ENCODE measurements at regions not wholly inside any gene's neighbourhood (a gene's known extent, or its start where the extent isn't known, plus 50 kb on each side); places are given as distances from the start of the nearest gene placed in this dataset.

DNA sequence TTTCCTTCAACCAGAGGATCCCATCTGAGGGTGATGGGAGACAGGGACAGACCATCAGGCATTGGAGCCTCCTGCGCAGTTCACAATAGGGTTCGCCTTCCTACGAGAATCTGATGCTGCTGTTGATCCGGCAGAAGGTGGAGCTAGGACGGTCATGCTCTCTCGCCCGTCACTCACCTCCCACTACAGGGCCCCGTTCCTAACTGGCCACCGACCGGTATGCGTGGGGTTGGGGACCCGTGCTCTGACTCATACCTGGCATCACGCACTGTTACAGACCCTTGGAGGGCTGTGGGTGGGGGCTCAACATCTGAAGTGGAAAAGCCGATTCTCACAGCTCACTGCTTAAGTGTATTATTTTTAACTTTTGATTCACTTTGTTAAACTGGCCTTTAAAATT lies 402.3 kb downstream of the BRD1 start:
- Histone ChIP-seq H3K27me3 (ENCODE audit: control insufficient read depth in 1 of 2, insufficient read depth in 2 of 2, low read length in 2 of 2) (peaks cover 7 to 11% of the 10 kb centered on the region in 2 donors), H3K4me3 (ENCODE audit: low read length in 2 of 2) (no peak overlapping the region), H3K4me1 (ENCODE audit: control insufficient read depth, insufficient read depth, low read length) (no peaks in the 10 kb centered on the region), H3K9me3 (ENCODE audit: control insufficient read depth in 2 of 2, low read length in 2 of 2) (peaks cover 4 to 8% of the 10 kb centered on the region in 2 donors), H3K36me3 (ENCODE audit: control insufficient read depth in 2 of 2, insufficient read depth in 2 of 2, low read length in 2 of 2) (no peaks in the 10 kb centered on the region), H3K27ac (ENCODE audit: low read length) (no peak overlapping the region), H3K9ac (ENCODE audit: low read length in 2 of 2) (no peak overlapping the region)

DNA sequence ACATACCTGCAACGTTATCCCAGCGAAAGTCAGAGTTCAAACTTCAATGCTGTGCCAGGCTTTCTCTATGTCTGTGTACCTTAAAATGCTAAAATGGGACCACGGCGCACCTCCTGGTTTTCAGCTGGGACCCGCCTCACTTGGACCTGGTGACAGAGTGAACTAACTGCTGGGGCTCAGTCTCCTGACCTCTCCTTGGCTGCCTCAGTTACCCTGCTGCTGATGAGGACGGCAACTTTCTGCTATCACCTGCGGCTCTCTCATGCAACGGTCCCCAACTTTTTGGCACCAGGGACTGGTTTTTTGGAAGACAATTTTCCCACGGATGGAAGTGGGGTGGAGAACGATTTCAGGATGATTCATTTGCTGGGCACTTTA lies 402.8 kb downstream of the BRD1 start:
- Histone ChIP-seq H3K9me3 (ENCODE audit: control insufficient read depth in 2 of 2, low read length in 2 of 2) (peaks cover 4 to 8% of the 10 kb centered on the region in 2 donors), H3K4me3 (ENCODE audit: low read length in 2 of 2) (no peak overlapping the region), H3K27me3 (ENCODE audit: control insufficient read depth in 1 of 2, insufficient read depth in 2 of 2, low read length in 2 of 2) (peaks cover 7 to 11% of the 10 kb centered on the region in 2 donors), H3K4me1 (ENCODE audit: control insufficient read depth, insufficient read depth, low read length) (no peaks in the 10 kb centered on the region), H3K36me3 (ENCODE audit: control insufficient read depth in 2 of 2, insufficient read depth in 2 of 2, low read length in 2 of 2) (no peaks in the 10 kb centered on the region), H3K9ac (ENCODE audit: low read length in 2 of 2) (no peak overlapping the region), H3K27ac (ENCODE audit: low read length) (no peak overlapping the region)

DNA sequence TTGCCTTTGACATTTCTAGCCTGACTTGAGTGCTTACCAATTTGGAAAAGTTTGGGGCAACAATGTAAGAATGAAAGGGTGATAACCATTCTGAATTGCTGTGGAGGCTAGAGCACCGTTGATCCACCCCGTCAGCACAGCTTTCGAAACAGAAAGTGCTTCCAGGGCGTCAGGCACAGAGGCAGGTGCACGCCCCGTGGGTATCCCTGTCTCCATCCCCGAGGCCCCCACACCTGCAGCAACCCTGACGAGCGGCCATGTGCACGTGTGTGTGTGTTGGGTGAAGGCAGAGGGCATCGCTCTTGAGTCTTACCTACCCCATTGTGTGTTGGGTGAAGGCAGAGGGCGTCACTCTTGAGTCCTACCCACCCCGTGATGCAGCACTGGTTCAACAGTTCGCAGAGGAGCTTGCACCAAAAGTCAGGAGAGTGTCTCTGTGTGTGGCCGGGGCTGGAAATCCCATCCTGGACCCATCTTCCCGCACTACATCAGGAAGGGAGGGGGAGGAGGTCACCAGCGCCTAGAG lies 404.5 kb downstream of the BRD1 start:
- Histone ChIP-seq H3K27me3 (ENCODE audit: control insufficient read depth in 1 of 2, insufficient read depth in 2 of 2, low read length in 2 of 2) (peaks cover 7 to 8% of the 10 kb centered on the region in 2 donors), H3K4me1 (ENCODE audit: control insufficient read depth, insufficient read depth, low read length) (no peaks in the 10 kb centered on the region), H3K36me3 (ENCODE audit: control insufficient read depth in 2 of 2, insufficient read depth in 2 of 2, low read length in 2 of 2) (no peaks in the 10 kb centered on the region), H3K9ac (ENCODE audit: low read length in 2 of 2) (no peak overlapping the region), H3K27ac (ENCODE audit: low read length) (no peak overlapping the region), H3K4me3 (ENCODE audit: low read length in 2 of 2) (no peak overlapping the region), H3K9me3 (ENCODE audit: control insufficient read depth in 2 of 2, low read length in 2 of 2) (peaks cover 10 to 14% of the 10 kb centered on the region in 2 donors)

DNA sequence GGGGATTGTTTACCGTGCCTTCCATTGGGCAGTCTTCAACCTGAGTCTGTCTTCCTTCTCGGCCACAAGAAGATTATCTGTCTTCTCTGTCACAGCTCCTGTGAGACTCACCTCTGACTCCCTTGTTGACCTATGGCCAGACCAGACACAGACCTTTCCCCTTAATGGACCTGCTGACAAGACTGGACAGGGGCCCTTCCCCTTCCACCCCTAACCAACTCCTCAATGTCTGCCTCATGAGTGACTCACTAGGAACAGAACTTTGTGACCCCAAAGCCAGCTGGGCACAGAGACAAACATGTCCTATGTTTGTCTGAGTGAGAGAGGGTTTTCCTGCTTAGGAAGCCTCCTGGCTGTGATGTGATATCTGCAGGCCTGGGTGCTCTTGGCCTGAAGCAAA lies 405.0 kb downstream of the BRD1 start:
- Histone ChIP-seq H3K9me3 (ENCODE audit: control insufficient read depth in 2 of 2, low read length in 2 of 2) (peaks cover 10 to 14% of the 10 kb centered on the region in 2 donors), H3K4me1 (ENCODE audit: control insufficient read depth, insufficient read depth, low read length) (no peaks in the 10 kb centered on the region), H3K9ac (ENCODE audit: low read length in 2 of 2) (no peak overlapping the region), H3K27me3 (ENCODE audit: control insufficient read depth in 1 of 2, insufficient read depth in 2 of 2, low read length in 2 of 2) (peaks cover 5% of the 10 kb centered on the region in 2 donors), H3K36me3 (ENCODE audit: control insufficient read depth in 2 of 2, insufficient read depth in 2 of 2, low read length in 2 of 2) (no peaks in the 10 kb centered on the region), H3K4me3 (ENCODE audit: low read length in 2 of 2) (no peak overlapping the region), H3K27ac (ENCODE audit: low read length) (no peak overlapping the region)

DNA sequence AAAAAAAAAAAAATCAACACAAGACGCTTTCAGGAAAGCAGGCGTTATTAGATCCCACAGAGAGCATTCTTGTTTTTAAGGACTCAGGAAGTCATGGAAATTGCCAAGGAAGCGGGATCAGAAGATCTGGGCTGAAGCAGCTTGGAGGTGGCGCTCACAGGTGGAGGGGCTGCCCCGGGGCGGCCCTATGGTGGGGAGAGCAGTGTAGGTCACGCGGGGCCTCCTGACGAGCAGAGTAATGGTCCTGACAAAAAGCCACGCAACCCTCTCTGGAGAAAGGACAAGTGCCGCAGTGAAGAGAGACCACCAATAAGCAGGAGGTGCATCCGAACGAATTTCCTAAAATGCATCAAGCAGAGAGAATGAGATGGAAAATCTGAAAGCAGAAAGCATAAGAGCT lies 407.0 kb downstream of the BRD1 start:
- no peak overlapping the region for H3K4me3 ChIP-seq (ENCODE audit: low read length in 2 of 2)
- H3K27ac ChIP-seq (ENCODE audit: low read length): no peak overlapping the region
- H3K9me3 ChIP-seq (ENCODE audit: control insufficient read depth in 2 of 2, low read length in 2 of 2): peaks cover 10 to 14% of the 10 kb centered on the region in 2 donors
- no peak overlapping the region for H3K9ac ChIP-seq (ENCODE audit: low read length in 2 of 2)
- peaks cover 5 to 7% of the 10 kb centered on the region in 2 donors for H3K27me3 ChIP-seq (ENCODE audit: control insufficient read depth in 1 of 2, insufficient read depth in 2 of 2, low read length in 2 of 2)
- H3K4me1 ChIP-seq (ENCODE audit: control insufficient read depth, insufficient read depth, low read length): no peaks in the 10 kb centered on the region
- H3K36me3 ChIP-seq (ENCODE audit: control insufficient read depth in 2 of 2, insufficient read depth in 2 of 2, low read length in 2 of 2): no peaks in the 10 kb centered on the region

DNA sequence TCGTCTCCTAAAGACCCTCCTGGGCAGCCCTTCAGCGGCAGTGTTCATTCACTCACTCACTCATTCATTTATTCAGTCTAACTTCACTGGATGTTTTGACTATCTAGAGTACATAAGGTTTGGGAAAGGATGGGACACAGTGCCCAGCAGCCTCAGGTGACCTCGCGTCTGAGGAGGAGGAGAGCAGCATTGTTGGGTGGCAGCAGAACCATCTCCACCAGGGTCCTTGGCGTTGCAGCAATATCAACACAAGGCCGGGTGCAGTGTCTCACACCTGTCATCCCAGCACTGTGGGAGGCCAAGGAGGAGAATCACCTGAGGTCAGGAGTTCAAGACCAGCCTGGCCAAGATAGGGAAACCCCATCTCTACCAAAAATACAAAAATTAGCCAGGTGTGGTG lies 408.0 kb downstream of the BRD1 start:
- H3K4me3 ChIP-seq (ENCODE audit: low read length in 2 of 2): no peak overlapping the region
- no peak overlapping the region for H3K27ac ChIP-seq (ENCODE audit: low read length)
- H3K9ac ChIP-seq (ENCODE audit: low read length in 2 of 2): no peak overlapping the region
- no peaks in the 10 kb centered on the region for H3K36me3 ChIP-seq (ENCODE audit: control insufficient read depth in 2 of 2, insufficient read depth in 2 of 2, low read length in 2 of 2)
- H3K4me1 ChIP-seq (ENCODE audit: control insufficient read depth, insufficient read depth, low read length): no peaks in the 10 kb centered on the region
- peaks cover 7% of the 10 kb centered on the region in 2 donors for H3K27me3 ChIP-seq (ENCODE audit: control insufficient read depth in 1 of 2, insufficient read depth in 2 of 2, low read length in 2 of 2)
- peaks cover 10 to 14% of the 10 kb centered on the region in 2 donors for H3K9me3 ChIP-seq (ENCODE audit: control insufficient read depth in 2 of 2, low read length in 2 of 2)

DNA sequence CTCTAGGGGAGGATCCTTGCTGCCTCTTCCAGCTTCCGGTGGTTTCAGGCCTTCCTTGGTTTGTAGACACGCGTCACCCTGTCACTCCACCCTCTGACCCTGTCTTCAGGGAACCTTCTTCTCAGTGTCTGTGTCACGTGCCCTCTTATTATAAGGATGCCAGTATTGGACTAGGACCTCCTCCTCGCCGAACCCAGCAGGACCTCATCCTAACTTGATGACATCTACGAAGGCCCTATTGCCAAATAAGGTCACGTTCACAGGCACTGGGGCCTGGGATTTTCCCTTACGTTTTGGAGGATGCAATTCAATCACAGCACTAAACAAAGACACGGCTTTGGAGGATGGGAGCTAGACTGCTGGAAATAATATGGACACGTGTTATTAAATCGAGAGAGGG lies 408.7 kb downstream of the BRD1 start:
- no peaks in the 10 kb centered on the region for H3K4me1 ChIP-seq (ENCODE audit: control insufficient read depth, insufficient read depth, low read length)
- no peak overlapping the region for H3K27ac ChIP-seq (ENCODE audit: low read length)
- H3K9ac ChIP-seq (ENCODE audit: low read length in 2 of 2): no peak overlapping the region
- H3K36me3 ChIP-seq (ENCODE audit: control insufficient read depth in 2 of 2, insufficient read depth in 2 of 2, low read length in 2 of 2): no peaks in the 10 kb centered on the region
- H3K27me3 ChIP-seq (ENCODE audit: control insufficient read depth in 1 of 2, insufficient read depth in 2 of 2, low read length in 2 of 2): peaks cover 7 to 8% of the 10 kb centered on the region in 2 donors
- peaks cover 10 to 14% of the 10 kb centered on the region in 2 donors for H3K9me3 ChIP-seq (ENCODE audit: control insufficient read depth in 2 of 2, low read length in 2 of 2)
- H3K4me3 ChIP-seq (ENCODE audit: low read length in 2 of 2): no peak overlapping the region

DNA sequence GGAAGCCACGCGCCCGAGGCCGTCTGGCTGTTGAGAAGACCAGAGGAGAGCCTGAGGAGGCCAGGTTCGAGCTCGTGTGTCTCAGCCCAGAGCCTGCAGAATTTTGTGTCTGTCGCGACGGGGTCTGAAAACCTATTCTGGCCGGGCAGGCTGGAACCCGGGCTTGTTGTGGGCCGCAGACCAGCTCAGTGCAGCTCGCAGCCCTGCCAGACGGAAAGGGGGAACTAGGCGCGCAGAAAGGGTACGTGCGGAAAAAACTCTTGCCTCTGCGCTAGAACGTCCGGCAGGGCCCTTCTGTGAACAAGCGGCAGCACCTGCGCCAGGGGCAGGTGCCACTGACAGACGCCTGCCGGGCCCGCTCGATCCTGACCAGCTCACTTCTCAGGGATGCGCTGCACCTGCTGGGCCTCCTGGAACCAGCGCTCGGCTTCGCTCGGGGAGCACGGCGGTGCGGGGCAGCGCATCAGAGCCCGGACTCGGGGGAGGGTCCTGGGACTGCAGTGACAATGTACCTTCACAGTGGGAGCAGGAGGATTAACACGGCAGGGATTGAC lies 409.3 kb downstream of the BRD1 start:
- Histone ChIP-seq H3K9me3 (ENCODE audit: control insufficient read depth in 2 of 2, low read length in 2 of 2) (peaks cover 10 to 14% of the 10 kb centered on the region in 2 donors), H3K27ac (ENCODE audit: low read length) (no peak overlapping the region), H3K36me3 (ENCODE audit: control insufficient read depth in 2 of 2, insufficient read depth in 2 of 2, low read length in 2 of 2) (no peaks in the 10 kb centered on the region), H3K9ac (ENCODE audit: low read length in 2 of 2) (no peak overlapping the region), H3K4me3 (ENCODE audit: low read length in 2 of 2) (no peak overlapping the region), H3K27me3 (ENCODE audit: control insufficient read depth in 1 of 2, insufficient read depth in 2 of 2, low read length in 2 of 2) (peaks cover 7% of the 10 kb centered on the region in 2 donors), H3K4me1 (ENCODE audit: control insufficient read depth, insufficient read depth, low read length) (no peaks in the 10 kb centered on the region)

DNA sequence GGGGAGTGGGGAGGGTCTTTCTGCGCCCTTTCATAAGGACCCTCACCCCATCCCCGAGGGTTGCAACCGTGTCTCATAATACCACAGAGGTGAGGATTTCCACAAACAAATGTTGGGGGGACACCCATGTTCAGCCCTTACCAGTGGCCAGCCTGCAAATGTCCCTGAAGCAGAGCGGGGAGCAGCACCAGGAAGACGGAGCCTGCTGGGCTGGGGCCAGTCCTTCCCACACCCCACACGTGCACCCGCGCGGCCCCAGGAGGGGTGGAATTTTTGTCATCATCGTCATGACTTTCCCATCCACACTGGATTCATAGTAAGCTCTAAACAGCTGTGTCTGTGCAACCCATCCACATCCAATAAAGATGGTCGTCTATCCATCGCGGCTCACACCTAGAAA lies 409.8 kb downstream of the BRD1 start:
- H3K9me3 ChIP-seq (ENCODE audit: control insufficient read depth in 2 of 2, low read length in 2 of 2): peaks cover 10 to 14% of the 10 kb centered on the region in 2 donors
- H3K9ac ChIP-seq (ENCODE audit: low read length in 2 of 2): no peak overlapping the region
- H3K27ac ChIP-seq (ENCODE audit: low read length): no peak overlapping the region
- H3K4me3 ChIP-seq (ENCODE audit: low read length in 2 of 2): no peak overlapping the region
- H3K36me3 ChIP-seq (ENCODE audit: control insufficient read depth in 2 of 2, insufficient read depth in 2 of 2, low read length in 2 of 2): no peaks in the 10 kb centered on the region
- H3K4me1 ChIP-seq (ENCODE audit: control insufficient read depth, insufficient read depth, low read length): no peaks in the 10 kb centered on the region
- H3K27me3 ChIP-seq (ENCODE audit: control insufficient read depth in 1 of 2, insufficient read depth in 2 of 2, low read length in 2 of 2): peaks cover 6% of the 10 kb centered on the region in 2 donors

DNA sequence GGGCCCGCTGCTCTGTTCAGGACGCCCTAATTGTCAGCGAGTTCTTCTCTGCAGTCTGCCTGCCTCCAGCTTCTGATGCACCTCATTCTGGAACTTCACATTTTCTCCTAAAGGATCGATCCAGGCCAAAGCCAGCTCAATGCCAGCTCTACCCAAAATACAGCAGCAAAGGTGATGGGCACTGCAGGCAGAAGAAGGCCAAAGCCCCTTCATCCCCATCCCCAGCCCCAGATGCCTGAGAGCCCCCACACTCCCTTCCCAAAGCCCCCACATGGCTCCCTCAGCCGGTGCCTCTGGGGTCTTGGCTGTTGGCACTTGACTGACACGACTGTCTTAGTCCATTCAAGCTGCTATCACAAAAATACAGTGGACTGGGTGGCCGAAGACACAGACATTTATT lies 410.3 kb downstream of the BRD1 start:
- no peak overlapping the region for H3K27ac ChIP-seq (ENCODE audit: low read length)
- no peak overlapping the region for H3K4me3 ChIP-seq (ENCODE audit: low read length in 2 of 2)
- H3K27me3 ChIP-seq (ENCODE audit: control insufficient read depth in 1 of 2, insufficient read depth in 2 of 2, low read length in 2 of 2): peaks cover 3 to 7% of the 10 kb centered on the region in 2 donors
- no peaks in the 10 kb centered on the region for H3K36me3 ChIP-seq (ENCODE audit: control insufficient read depth in 2 of 2, insufficient read depth in 2 of 2, low read length in 2 of 2)
- H3K9ac ChIP-seq (ENCODE audit: low read length in 2 of 2): no peak overlapping the region
- no peaks in the 10 kb centered on the region for H3K4me1 ChIP-seq (ENCODE audit: control insufficient read depth, insufficient read depth, low read length)
- peaks cover 10 to 11% of the 10 kb centered on the region in 2 donors for H3K9me3 ChIP-seq (ENCODE audit: control insufficient read depth in 2 of 2, low read length in 2 of 2)

DNA sequence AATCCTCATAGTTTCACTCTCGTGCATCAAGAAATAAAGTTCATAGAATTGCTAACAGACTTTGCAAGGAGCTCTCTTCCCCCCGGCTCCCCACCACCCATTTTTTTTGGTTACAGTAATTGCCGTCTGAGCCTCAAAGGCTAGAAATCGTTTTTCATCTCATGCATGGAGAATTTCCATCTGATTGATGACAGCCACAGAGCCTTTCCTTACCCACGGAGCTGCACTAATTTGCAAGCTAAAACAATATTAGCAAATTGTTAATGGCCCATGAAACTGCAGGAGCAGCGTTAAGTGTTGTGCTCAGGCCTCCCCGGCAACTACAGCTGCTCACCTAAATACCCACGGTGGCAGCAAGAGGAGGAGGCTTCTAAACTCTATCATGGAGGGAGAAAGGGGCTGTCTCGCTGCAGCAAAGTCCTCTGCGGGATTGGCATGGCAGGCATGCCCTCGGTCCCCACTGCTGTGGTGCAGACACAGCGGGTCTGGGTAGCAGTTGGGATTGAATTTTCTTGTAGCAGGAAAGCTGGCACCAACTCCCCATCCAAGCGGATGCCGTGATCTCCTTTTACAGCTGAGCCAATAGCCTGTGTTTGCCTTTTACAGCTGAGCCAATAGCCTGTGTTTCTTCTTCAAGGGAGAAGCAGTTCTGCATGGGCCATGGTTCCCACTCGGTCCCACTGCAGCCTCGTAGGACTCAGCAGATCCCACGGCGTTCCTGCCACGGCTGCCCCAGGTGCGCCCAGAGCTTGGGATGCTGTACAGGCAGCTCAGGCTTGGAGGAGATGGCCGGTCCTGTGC lies 412.3 kb downstream of the BRD1 start:
- no peak overlapping the region for H3K27ac ChIP-seq (ENCODE audit: low read length)
- no peaks in the 10 kb centered on the region for H3K36me3 ChIP-seq (ENCODE audit: control insufficient read depth in 2 of 2, insufficient read depth in 2 of 2, low read length in 2 of 2)
- no peak overlapping the region for H3K4me3 ChIP-seq (ENCODE audit: low read length in 2 of 2)
- H3K27me3 ChIP-seq (ENCODE audit: control insufficient read depth in 1 of 2, insufficient read depth in 2 of 2, low read length in 2 of 2): peaks cover 5 to 7% of the 10 kb centered on the region in 2 donors
- no peak overlapping the region for H3K9ac ChIP-seq (ENCODE audit: low read length in 2 of 2)
- no peaks in the 10 kb centered on the region for H3K4me1 ChIP-seq (ENCODE audit: control insufficient read depth, insufficient read depth, low read length)
- H3K9me3 ChIP-seq (ENCODE audit: control insufficient read depth in 2 of 2, low read length in 2 of 2): peaks cover 5 to 6% of the 10 kb centered on the region in 2 donors

Measured in stomach smooth muscle (tissue), 2 donors.